GM19397 (cell line): ENCODE measurements at regions not wholly inside any gene's neighbourhood (a gene's known extent, or its start where the extent isn't known, plus 50 kb on each side); places are given as distances from the start of the nearest gene placed in this dataset.
"Not testable (repeated sequence)": the region's sequence is repeated elsewhere in the genome, so short reads cannot be mapped to it uniquely, and the experiment has no call there.

ENCODE experiments used
- ATAC-seq: cut with Tn5 transposase; IDR thresholded peaks from one replicate; pipeline ENCODE4 v1.9.1; 2021; ENCODE audit warnings: mild to moderate bottlenecking, moderate library complexity; ENCODE audit not compliant: unreplicated experiment

DNA sequence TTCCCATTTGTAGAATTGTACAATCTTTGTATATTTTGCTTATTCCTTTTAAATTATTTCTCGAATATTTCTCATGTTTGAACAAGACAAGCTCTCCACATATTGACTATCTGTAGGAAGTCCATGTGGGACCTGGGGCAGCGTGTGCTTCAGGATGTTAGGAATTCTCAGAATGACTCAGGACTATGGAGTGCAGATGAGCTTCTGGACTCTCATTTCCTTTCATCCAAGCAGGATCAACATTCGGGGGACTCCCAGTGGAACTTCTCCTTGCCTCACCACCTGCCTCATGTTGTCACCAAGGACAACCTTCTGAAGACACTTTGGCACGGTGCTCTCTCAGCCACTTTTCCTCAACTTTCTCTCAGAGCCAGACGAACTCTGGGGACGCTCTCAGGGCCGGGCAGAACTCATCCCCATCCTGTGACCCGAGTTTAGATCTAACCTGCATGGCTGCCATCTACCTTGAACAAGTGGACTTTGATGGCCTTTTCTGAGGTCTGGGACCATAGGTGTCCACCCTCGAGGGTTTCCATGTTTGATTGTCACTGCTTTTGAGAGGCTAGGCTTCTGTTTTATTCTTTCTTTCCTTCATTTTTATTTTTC lies 441.7 kb downstream of the IRS2 start:
- no peak for ATAC-seq

- no peak for ATAC-seq
Measured at GRCh38 chr13:109336730-109337129, 449.7 kb downstream of the IRS2 start.

DNA sequence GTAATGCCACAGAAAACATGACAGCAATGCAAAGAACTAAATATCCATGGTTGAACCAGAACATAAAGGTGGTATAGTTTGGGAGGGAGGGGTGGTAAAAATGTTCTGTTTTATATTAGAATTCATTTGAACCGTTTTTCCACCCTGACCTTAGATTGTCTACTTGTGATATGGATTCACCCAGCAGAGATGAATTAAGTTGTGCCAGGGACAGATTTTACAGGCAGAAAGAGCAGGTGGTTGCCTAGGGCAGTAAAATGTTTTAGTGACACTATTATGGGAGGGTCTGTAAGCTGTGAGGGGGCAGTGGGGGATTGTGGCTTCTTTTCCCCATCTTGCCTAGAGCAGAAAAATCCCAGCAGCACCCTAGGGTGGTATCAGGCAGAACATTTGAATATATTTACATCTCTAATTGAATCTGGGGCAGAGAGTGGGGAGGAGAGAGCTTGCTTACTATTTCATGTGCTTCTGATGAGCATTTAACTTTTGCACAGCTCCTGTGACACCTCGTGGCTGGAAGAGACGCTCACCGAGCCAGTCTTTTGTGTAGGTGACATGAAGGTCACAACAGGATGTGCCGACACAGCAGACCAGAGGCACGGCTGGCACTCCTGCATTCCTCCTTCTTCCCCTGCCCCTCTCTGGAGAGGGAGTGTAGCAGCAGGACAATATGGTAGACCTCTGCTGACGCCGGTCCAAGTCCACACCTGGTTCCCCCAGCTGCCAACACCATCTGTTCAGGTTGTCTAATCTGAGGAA lies 452.3 kb downstream of the IRS2 start:
- no peak for ATAC-seq

DNA sequence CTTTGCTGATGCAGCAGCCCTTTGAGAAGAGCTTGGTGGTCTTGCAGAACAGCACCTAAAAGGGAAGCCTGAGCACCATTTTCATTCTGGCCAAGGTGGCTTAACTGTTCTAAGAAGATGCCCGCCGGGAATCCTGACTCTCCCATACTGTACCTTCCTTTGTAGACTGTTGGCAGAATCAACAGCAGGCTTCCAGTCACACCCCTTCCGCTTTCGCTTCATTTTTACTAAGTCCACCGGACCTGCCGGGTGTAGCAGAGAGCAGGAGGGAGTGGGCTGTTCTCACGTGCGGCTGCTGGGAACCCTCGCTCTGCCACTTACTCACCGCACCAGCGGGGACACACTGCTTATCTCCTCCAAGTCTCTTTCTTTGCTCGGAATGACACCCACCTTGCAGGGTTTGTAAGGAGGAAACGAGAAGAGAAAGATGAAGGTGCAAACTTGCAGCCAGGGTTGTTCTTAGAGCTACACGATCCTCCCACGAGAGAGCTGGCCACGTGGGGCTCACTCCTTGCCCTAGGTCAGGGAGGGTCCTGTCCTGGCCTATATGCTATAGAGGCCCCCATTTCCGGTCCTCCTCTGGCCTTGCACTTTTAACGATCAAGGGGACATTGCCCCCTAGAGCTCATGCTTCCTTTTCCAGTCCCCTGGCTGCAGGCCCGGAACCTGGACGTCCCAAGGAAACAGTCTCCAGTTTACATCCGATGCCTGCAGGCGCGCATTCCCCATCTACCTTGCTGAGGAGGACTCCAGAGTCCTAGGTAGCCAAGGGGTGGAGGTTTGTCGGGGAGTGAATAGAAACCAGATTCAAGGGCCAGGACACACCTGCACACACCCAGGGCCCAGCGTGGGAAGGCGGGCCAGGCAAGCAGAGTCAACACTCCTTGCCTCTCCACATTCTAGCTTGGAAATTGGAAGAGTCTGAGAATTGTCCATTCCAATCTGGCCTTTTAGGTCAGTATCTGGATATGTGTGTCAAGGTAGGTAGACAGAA lies 453.6 kb downstream of the IRS2 start:
- ATAC-seq: no peak

GRCh38 chr13:109331898-109332297 lies 454.5 kb downstream of the IRS2 start:
- no peak for ATAC-seq

DNA sequence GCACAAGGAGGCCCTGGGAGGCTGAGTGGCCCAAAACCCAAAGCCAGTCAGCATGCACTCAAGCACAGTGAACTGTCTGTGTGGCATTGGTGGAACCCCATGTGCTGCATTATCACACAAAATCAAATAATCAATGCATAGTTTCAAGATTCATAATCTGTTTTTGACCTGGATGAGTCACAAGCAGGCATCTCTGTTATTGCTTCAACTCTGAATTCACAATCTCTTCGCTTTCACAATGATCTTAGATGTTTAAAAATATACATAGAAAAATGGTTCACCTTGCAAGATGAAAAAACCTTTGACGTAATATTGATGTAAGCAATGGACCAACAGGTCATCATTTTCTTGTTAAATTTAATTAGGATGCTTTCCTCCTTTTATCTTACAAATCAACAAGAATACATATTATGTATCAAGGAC lies 455.4 kb downstream of the IRS2 start:
- ATAC-seq: no peak

DNA sequence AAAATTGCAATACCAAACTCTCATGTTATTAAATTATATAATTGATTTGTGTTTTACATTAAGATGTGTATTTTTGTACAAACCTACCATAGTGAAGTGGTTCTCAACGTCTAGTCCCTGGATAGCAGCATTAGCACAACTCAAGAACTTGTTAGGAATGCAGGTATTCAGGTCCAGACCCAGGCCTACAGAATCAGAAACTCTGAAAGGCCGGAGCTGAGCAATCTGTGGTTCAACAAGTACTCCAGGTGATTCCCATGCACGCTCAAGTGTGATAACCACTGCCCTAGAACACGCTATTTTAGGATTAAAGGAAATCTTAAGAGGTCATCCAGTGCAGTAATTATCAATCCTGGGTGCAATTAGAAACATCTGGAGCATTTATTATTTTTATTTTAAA lies 456.3 kb downstream of the IRS2 start:
- ATAC-seq: no peak

DNA sequence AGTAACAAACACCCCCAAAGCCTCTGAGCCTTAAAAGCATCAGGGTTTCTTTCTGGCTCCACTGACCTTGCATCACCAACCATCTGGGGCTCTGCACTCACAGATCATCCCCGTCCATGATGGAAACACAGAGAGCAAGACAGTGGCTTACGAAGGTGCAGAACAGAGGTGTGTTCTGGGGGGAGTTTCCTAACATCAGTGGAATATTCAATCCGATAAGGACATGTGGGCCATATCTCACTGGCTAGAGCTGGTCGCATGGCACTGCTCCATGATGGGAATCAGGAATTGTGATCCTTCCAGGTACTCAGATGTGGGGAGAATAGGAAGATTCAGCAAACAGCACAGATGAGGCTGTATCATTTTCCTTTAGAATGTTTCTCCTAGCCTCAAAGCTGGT lies 457.2 kb downstream of the IRS2 start:
- ATAC-seq: no peak

GRCh38 chr13:109326601-109327000 lies 459.8 kb downstream of the IRS2 start:
- no peak for ATAC-seq

GRCh38 chr13:109323338-109323737 lies 463.0 kb downstream of the IRS2 start:
- no peak for ATAC-seq

- no peak for ATAC-seq
Measured at GRCh38 chr13:109318945-109319590, 467.3 kb downstream of the IRS2 start.

GRCh38 chr13:109315481-109315880 lies 470.9 kb downstream of the IRS2 start:
- ATAC-seq: no peak

GRCh38 chr13:109314101-109314500 lies 472.3 kb downstream of the IRS2 start:
- no peak for ATAC-seq

DNA sequence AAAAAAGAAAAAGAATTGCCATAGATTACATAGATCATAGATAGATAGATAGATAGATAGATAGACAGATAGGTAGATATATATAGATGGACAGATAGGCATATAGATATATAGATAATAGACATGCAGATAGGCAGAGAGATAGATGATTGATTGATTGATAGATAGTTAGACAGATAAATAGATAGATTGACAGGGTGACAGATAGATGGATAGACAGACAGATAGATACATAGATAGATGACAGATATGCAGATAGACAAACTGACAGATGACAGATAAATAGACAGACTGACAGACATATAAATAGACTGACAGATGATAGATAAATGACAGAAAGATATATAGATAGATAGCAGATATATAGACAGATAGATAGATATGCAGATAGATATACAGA lies 474.0 kb downstream of the IRS2 start:
- ATAC-seq: no peak

- not testable (repeated sequence) for ATAC-seq
Measured at GRCh38 chr13:109311431-109311976, 474.9 kb downstream of the IRS2 start.

DNA sequence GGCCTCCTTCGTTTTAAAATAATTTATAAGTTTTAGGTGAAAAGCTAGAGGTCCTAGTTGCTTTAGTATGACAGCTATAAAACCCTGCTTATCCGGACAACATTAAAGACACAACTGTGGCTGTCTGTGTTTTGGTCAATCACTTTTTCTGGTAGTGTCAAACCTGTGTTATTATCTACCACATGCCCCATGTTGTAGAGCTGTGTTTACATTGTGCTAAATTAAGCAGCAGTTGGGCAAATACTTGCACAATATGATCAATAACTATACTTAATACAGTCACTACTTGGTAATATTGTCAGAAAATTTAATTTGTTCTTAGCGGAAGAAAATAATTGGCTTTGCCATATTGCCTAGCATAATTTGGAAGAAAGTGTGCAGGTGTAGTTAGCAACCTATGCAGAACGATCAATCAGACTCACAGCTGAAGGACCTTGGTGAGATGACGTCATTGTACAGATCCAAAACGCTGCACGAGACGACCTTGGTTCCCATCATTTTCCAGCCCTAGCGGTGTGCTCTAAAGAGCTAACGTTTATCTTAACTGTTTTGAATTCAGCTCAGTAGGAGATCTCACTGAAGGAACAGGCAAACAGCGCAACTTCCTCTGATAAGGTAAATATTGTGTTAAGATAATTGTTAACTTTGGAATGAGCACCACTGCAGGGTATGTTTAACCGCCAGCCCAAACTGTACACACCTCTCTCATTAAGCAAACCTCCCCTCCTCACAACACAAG lies 476.6 kb downstream of the IRS2 start:
- ATAC-seq: no peak

- no peak for ATAC-seq
Measured at GRCh38 chr13:109307027-109307426, 479.4 kb downstream of the IRS2 start.

DNA sequence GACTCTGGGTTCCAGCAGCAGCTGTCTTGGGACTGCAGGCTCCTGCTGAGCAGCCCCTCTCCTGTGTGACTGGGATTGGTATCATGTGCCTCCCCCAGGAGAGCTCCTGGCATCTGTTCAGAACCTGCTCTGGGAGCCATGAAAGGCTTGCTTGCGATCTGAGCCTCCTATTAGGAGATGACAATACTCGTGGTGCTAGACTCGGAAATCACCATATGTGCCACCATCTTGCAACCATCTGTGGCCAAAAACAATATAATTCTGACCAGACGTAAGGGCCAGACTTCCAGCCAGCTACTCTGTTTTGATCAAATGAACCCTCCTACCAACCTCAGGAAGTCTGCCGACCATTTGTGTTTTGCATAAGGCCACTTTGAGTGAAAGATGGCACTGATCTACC lies 484.7 kb downstream of the IRS2 start:
- ATAC-seq: no peak

GRCh38 chr13:109301276-109301675 lies 485.1 kb downstream of the IRS2 start:
- no peak for ATAC-seq

GRCh38 chr13:109297628-109298027 lies 488.8 kb downstream of the IRS2 start:
- no peak for ATAC-seq
